Osteoblast (primary cell): ENCODE measurements at regions not wholly inside any gene's neighbourhood (a gene's known extent, or its start where the extent isn't known, plus 50 kb on each side); places are given as distances from the start of the nearest gene placed in this dataset.

Experiments
- DNase-seq: peaks from one replicate; pipeline ENCODE4 v3.0.0; 2011; ENCODE audit warnings: low spot score, mixed read lengths; ENCODE audit not compliant: insufficient read length; ENCODE audit errors: missing footprints
- H2AFZ ChIP-seq: 2 replicates; pipeline ENCODE4 v1.6.0; 2011; ENCODE audit warnings: mild to moderate bottlenecking, low read length
- H3K27ac ChIP-seq: 2 replicates; pipeline ENCODE4 v1.5.1; 2011; ENCODE audit warnings: mild to moderate bottlenecking, low read depth, low read length, moderate library complexity
- H3K27me3 ChIP-seq: 2 replicates; pipeline ENCODE4 v1.6.0; 2012; ENCODE audit warnings: mild to moderate bottlenecking, control low read depth, inconsistent platforms, low read length, moderate library complexity; ENCODE audit not compliant: insufficient read depth
- H3K36me3 ChIP-seq: 2 replicates; pipeline ENCODE4 v1.5.1; 2011; ENCODE audit warnings: mild to moderate bottlenecking, low read length, control low read depth, moderate library complexity; ENCODE audit not compliant: insufficient read depth
- H3K4me1 ChIP-seq: 2 replicates; pipeline ENCODE4 v1.5.1; 2011; ENCODE audit warnings: mild to moderate bottlenecking, low read length, control low read depth, moderate library complexity; ENCODE audit not compliant: insufficient read depth
- H3K4me2 ChIP-seq: 2 replicates; pipeline ENCODE4 v1.6.0; 2011; ENCODE audit warnings: mild to moderate bottlenecking, low read length; ENCODE audit not compliant: insufficient read depth
- H3K4me3 ChIP-seq: fragments of 200-600 bp; sonication (generic); 3 replicates; pipeline ENCODE4 v1.5.1; 2012; ENCODE audit warnings: mild to moderate bottlenecking, low read length, inconsistent platforms; ENCODE audit not compliant: insufficient read depth
- H3K79me2 ChIP-seq: 2 replicates; pipeline ENCODE4 v1.6.0; 2012; ENCODE audit warnings: mild to moderate bottlenecking, low read length, control low read depth, inconsistent platforms; ENCODE audit not compliant: insufficient read depth
- H3K9me3 ChIP-seq: 2 replicates; pipeline ENCODE4 v1.5.1; 2011; ENCODE audit warnings: low read depth, low read length, control low read depth
- H4K20me1 ChIP-seq: 2 replicates; pipeline ENCODE4 v1.6.0; 2012; ENCODE audit warnings: mild to moderate bottlenecking, low read length, control low read depth; ENCODE audit not compliant: insufficient read depth
- TF ChIP-seq, protein P1 (sequence below): IDR thresholded peaks from 2 replicates; pipeline ENCODE4 v1.5.1; 2011; ENCODE audit warnings: mild to moderate bottlenecking, low read depth, low read length, moderate library complexity; ENCODE audit errors: extremely low read depth

- Histone ChIP-seq H3K36me3 (no peaks in the 10 kb centered on the region), H3K27ac (no peak overlapping the region), H3K4me3 (no peak overlapping the region), H3K79me2 (no peaks in the 10 kb centered on the region), H3K4me1 (peaks cover 25% of the 10 kb centered on the region), H4K20me1 (no peaks in the 10 kb centered on the region), H3K4me2 (no peak overlapping the region), H3K9me3 (no peaks in the 10 kb centered on the region), H2AFZ (no peak overlapping the region), H3K27me3 (peaks cover 4% of the 10 kb centered on the region)
- TF ChIP-seq, protein P1, sequence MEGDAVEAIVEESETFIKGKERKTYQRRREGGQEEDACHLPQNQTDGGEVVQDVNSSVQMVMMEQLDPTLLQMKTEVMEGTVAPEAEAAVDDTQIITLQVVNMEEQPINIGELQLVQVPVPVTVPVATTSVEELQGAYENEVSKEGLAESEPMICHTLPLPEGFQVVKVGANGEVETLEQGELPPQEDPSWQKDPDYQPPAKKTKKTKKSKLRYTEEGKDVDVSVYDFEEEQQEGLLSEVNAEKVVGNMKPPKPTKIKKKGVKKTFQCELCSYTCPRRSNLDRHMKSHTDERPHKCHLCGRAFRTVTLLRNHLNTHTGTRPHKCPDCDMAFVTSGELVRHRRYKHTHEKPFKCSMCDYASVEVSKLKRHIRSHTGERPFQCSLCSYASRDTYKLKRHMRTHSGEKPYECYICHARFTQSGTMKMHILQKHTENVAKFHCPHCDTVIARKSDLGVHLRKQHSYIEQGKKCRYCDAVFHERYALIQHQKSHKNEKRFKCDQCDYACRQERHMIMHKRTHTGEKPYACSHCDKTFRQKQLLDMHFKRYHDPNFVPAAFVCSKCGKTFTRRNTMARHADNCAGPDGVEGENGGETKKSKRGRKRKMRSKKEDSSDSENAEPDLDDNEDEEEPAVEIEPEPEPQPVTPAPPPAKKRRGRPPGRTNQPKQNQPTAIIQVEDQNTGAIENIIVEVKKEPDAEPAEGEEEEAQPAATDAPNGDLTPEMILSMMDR, result no peak
- no peak for DNase-seq
Measured at GRCh38 chr12:105449431-105449830, 118.9 kb downstream of the C12orf75 start.

DNA sequence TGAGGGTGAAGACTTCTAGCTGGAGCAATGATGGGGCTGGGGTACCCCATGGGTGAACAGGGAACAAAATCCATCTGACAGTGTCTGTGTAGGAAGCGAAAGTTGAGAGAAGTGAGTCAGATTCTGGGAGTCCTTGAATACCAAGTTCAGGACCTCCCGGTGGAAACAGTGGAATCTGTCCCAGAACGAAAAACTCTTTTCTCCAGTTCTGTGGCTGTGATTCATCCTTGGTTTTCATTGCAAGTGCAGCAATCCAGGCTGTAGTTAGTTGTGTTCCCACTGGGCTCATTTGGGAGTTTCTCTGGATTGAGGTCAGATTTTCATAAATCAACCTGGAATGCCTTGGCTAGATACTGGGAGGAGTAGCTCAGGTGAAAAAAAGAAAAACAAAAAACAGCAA, 120.7 kb downstream of the C12orf75 start:
- H3K27ac ChIP-seq, result no peak overlapping the region

DNA sequence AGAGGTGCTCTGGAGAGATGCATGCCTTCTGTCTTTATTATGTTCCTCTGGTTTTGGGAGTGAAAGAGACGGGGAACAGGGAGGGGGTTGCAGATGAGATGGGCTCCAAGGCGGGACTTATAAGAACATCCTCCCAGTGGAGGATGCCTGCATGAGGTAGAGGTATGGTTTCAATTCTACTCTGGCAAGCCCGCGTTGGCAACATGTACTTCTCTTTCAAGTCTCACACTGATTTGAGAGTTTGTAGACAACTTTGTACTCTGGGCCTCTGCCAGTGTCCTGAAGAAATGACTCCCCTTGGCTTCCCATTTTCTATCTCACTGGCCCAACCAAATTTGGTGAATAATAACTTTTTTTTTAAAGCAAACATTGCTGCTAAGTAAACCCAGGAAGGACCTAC, 121.3 kb downstream of the C12orf75 start:
- no peak overlapping the region for H3K27ac ChIP-seq
- no peaks in the 10 kb centered on the region for H3K9me3 ChIP-seq
- peaks cover 4% of the 10 kb centered on the region for H3K27me3 ChIP-seq
- no peak for DNase-seq
- no peak overlapping the region for H2AFZ ChIP-seq
- H3K4me2 ChIP-seq, result no peak overlapping the region
- TF ChIP-seq, protein P1, result no peak
- H4K20me1 ChIP-seq, result no peaks in the 10 kb centered on the region
- peaks cover 9% of the 10 kb centered on the region for H3K4me1 ChIP-seq
- no peaks in the 10 kb centered on the region for H3K36me3 ChIP-seq
- H3K4me3 ChIP-seq, result no peak overlapping the region
- H3K79me2 ChIP-seq, result no peaks in the 10 kb centered on the region

More for the DNA sequence above, 120.7 kb downstream of the C12orf75 start:
- H3K36me3 ChIP-seq, result no peaks in the 10 kb centered on the region
- peak overlapping the region; percentile 66 for H3K4me2 ChIP-seq
- DNase-seq, result peak; percentile 89
- H3K27me3 ChIP-seq, result peaks cover 4% of the 10 kb centered on the region
- H4K20me1 ChIP-seq, result no peaks in the 10 kb centered on the region
- TF ChIP-seq, protein P1, result no peak
- H3K4me1 ChIP-seq, result peaks cover 9% of the 10 kb centered on the region
- H3K9me3 ChIP-seq, result no peaks in the 10 kb centered on the region
- no peaks in the 10 kb centered on the region for H3K79me2 ChIP-seq
- no peak overlapping the region for H3K4me3 ChIP-seq
- no peak overlapping the region for H2AFZ ChIP-seq

- peaks cover 9% of the 10 kb centered on the region for H3K4me1 ChIP-seq
- H3K4me3 ChIP-seq, result no peak overlapping the region
- H3K27me3 ChIP-seq, result no peaks in the 10 kb centered on the region
- no peaks in the 10 kb centered on the region for H3K9me3 ChIP-seq
- no peak overlapping the region for H2AFZ ChIP-seq
- TF ChIP-seq, protein P1, result no peak
- H3K4me2 ChIP-seq, result no peak overlapping the region
- no peaks in the 10 kb centered on the region for H4K20me1 ChIP-seq
- no peaks in the 10 kb centered on the region for H3K79me2 ChIP-seq
- H3K27ac ChIP-seq, result no peak overlapping the region
- H3K36me3 ChIP-seq, result no peaks in the 10 kb centered on the region
- no peak for DNase-seq
Measured at GRCh38 chr12:105453316-105453715, 122.8 kb downstream of the C12orf75 start.
